Cardiac fibroblast (primary cell): ENCODE measurements at regions not wholly inside any gene's neighbourhood (a gene's known extent, or its start where the extent isn't known, plus 50 kb on each side); places are given as distances from the start of the nearest gene placed in this dataset.

Experiments
- DNase-seq, 2 donors: peaks; one replicate each; pipeline versions ENCODE4 v3.0.0 to v3.0.0-alpha.2; 2010; ENCODE audit warnings: low read depth in 2 of 2
- H3K4me3 ChIP-seq, 2 donors: replicated peaks in 1 of 2; 1 replicate in 1 of 2; 2 replicates in 1 of 2; pipeline ENCODE4 v1.5.1; 2011; ENCODE audit warnings: low read depth in 2 of 2, low read length in 2 of 2, mild to moderate bottlenecking in 2 of 2, moderate library complexity in 1 of 2
- TF ChIP-seq, protein P1 (sequence below): IDR thresholded peaks from one replicate; pipeline ENCODE4 v1.5.1; 2011; ENCODE audit warnings: low read depth, mild to moderate bottlenecking, low read length, inconsistent platforms

DNA sequence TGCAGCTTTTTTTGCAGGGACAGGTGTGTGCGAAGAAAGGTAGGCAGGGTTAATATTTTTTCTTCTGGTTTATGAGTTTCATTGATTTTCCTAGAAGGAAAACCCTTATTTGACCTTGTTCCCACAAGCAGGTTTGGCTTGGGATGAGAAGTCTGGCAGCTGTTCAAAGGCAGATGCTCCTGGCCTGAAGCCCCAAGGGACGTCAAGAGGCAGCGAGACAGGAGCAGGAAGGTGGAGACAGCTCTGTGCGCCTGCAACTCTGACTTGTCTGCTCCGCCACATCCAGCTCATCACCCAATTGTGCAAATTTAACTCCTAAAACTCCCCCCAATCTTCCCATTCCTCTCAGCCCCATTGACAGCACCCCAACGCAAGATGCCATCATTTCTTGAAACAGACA is 136.8 kb upstream of the XYLT1 start:
- DNase-seq: no peak
- no peak overlapping the region for H3K4me3 ChIP-seq
- TF ChIP-seq, protein P1, sequence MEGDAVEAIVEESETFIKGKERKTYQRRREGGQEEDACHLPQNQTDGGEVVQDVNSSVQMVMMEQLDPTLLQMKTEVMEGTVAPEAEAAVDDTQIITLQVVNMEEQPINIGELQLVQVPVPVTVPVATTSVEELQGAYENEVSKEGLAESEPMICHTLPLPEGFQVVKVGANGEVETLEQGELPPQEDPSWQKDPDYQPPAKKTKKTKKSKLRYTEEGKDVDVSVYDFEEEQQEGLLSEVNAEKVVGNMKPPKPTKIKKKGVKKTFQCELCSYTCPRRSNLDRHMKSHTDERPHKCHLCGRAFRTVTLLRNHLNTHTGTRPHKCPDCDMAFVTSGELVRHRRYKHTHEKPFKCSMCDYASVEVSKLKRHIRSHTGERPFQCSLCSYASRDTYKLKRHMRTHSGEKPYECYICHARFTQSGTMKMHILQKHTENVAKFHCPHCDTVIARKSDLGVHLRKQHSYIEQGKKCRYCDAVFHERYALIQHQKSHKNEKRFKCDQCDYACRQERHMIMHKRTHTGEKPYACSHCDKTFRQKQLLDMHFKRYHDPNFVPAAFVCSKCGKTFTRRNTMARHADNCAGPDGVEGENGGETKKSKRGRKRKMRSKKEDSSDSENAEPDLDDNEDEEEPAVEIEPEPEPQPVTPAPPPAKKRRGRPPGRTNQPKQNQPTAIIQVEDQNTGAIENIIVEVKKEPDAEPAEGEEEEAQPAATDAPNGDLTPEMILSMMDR: no peak

DNA sequence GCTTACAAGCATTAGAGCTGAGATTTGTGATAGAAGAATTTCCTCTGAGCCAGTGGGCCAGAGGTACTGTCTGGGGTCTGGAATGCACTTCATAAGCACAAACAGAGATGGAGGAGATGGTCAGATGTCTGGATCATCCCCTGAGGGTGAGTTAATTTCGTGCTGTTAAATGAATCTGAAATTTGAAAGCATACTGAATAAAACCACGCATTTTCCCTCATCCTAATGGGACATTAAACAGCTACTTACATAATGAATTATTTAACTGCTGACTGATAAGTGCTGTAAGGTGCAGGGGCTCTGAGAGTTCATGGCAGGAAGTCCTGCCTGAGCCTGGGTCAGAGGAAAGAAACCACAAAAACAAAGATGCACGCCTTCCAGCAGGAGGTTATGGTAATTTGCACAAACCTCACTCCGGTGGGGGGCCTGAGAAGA is 136.3 kb upstream of the XYLT1 start:
- TF ChIP-seq, protein P1: no peak
- no peak overlapping the region for H3K4me3 ChIP-seq
- no peak for DNase-seq

DNA sequence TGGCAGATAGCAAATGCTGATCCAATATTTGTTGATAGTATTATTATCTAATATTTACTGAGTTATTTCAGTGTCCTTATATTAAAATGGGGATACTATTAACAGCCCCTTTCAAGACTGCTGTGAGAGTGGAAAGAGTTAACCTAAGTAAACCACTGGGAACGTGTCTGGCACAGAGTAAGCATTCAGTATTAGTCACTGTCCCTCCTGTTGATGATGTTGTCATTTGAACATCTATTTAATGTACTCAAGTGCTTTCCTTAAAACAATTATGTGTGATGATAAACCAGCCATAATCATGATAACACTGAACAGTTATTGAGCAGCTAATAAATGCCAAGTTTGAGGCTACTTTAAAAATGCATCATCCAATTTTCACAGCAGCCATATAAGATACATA is 135.7 kb upstream of the XYLT1 start:
- H3K4me3 ChIP-seq: no peak overlapping the region
- TF ChIP-seq, protein P1: no peak
- DNase-seq: peak in 1 of 2 donors; percentile 2

DNA sequence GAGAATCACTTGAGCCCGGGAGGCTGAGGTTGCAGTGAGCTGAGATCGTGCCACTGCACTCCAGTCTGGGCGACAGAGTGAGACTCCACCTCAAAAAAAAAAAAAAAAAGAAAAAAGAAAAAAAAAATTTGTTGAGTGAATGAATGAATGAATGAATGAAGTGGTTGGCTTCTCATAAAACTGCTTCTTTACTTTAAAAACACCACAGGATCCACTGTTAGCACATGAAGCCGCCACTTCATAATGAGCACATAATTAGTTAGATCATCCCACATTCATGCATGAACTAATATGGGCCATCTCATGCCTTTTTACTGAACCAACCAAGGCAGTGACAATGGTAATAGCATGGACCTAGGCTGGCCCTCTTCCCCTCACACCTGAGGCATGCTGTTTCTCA is 135.0 kb upstream of the XYLT1 start:
- no peak for DNase-seq
- TF ChIP-seq, protein P1: no peak

DNA sequence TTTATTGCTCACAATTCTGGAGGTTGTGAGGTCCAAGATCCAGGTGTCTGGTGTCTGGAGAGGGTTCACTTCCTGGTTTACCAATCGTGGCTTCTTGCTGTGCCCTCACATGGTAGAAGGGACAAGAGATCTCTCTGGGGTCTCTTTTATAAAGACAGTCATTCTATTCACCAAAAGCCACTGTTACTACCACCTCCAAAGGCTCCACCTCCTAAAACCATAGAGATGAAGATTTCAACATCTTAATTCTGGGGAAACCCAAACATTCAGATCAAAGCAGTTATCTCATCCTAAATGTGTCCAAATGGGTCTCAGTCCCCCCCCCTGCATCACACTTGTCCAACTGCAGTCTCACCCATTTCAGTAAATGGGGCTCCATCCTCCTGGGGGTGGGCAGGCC is 132.9 kb upstream of the XYLT1 start:
- TF ChIP-seq, protein P1: no peak
- no peak overlapping the region for H3K4me3 ChIP-seq
- no peak for DNase-seq

More for the DNA sequence above, 135.0 kb upstream of the XYLT1 start:
- no peak overlapping the region for H3K4me3 ChIP-seq

DNA sequence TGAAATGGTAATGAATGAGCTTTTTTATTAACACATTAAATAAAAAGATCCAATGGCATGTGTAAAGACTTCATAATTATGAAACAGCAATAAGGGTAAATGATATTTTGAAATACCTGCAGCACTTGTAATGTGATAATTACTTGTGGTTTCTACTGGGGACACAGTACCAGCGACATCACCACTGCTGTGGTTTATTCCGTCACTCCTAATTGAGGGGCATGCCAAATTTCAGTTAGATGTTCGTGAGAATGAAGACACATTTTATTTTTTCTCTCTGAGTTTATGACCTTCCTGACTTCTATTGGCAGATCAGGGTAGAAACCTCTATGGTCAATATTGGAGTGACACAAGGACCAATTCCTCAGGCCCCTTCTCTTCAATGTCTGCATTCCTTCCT is 131.9 kb upstream of the XYLT1 start:
- DNase-seq: no peak
- TF ChIP-seq, protein P1: no peak
- H3K4me3 ChIP-seq: no peak overlapping the region

DNA sequence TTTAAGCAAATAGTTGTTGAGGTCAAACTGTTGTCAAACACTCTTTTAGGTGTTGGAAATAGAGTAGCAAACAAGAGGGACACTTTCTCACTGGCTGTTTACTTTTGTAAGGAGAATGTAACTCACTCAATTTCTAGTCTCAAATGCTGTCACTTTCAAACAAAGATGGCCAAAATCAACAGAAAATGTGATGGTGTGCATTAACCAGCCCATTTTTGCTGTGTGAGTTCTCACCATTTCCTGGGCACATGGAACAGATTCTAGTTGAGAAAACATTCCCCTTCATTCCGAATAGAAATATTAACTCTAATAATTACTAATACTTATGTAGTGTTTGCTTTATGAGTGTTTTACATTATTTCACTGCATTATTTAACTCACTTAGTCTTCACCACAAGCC is 128.2 kb upstream of the XYLT1 start:
- H3K4me3 ChIP-seq: no peak overlapping the region
- no peak for DNase-seq
- TF ChIP-seq, protein P1: no peak
